Activated CD8-positive, alpha-beta T cell treated with anti-CD3 and anti-CD28 coated beads for 36 hours (primary cell): ENCODE measurements at regions not wholly inside any gene's neighbourhood (a gene's known extent, or its start where the extent isn't known, plus 50 kb on each side); places are given as distances from the start of the nearest gene placed in this dataset.
"Not testable (repeated sequence)": the region's sequence is repeated elsewhere in the genome, so short reads cannot be mapped to it uniquely, and the experiment has no call there.

ENCODE experiments used
- ATAC-seq: fragments of 200-7000 bp; cut with Tn5 transposase; one replicate; pipeline ENCODE4 v1.10.0; 2021; ENCODE audit warnings: mild to moderate bottlenecking, moderate library complexity
- CTCF ChIA-PET: fragments of 350-600 bp; sonication (Branson Sonifier 250); formaldehyde crosslinking; loops from one replicate; lab custom pipeline; 2021; ENCODE audit warnings: antibody characterized with exemption; lab: Charles Lee
- POLR2A ChIA-PET: fragments of 350-600 bp; sonication (Branson Sonifier 250); formaldehyde crosslinking; loops from one replicate; lab custom pipeline; 2021; ENCODE audit warnings: antibody characterized with exemption; lab: Charles Lee
- DNase-seq: peaks from one replicate; pipeline ENCODE4 v3.0.0-alpha.2; 2020
- H3K27ac Mint-ChIP-seq: one replicate; pipeline ENCODE4 v1.8.0; 2021; ENCODE audit warnings: mild to moderate bottlenecking, mixed read lengths
- H3K27me3 Mint-ChIP-seq: one replicate; pipeline ENCODE4 v1.8.0; 2021; ENCODE audit warnings: mixed read lengths
- H3K36me3 Mint-ChIP-seq: one replicate; pipeline ENCODE4 v1.8.0; 2021; ENCODE audit warnings: low read depth, mixed read lengths
- H3K4me1 Mint-ChIP-seq: one replicate; pipeline ENCODE4 v1.8.0; 2021; ENCODE audit warnings: low read depth, mixed read lengths
- H3K4me3 Mint-ChIP-seq: one replicate; pipeline ENCODE4 v1.8.0; 2021; ENCODE audit warnings: mild to moderate bottlenecking, moderate library complexity, mixed read lengths
- H3K9me3 Mint-ChIP-seq: one replicate; pipeline ENCODE4 v1.8.0; 2021; ENCODE audit warnings: mixed read lengths
- CTCF ChIP-seq: fragments of 200-600 bp; IDR thresholded peaks from one replicate; pipeline ENCODE4 v1.8.0; 2022; ENCODE audit warnings: antibody characterized with exemption, mild to moderate bottlenecking
- intact Hi-C: fragments of 100-400 bp; cut with micrococcal nuclease; formaldehyde crosslinking; loops from one replicate; pipeline ENCODE4 v1.10.0; 2022

GRCh38 chr2:77720115-77720514 lies 197.9 kb upstream of the LRRTM4 start:
- peaks cover 10% of the 10 kb centered on the region for H3K9me3 Mint-ChIP-seq
- POLR2A ChIA-PET: no interaction called here
- no peak overlapping the region for H3K27ac Mint-ChIP-seq
- no peaks in the 10 kb centered on the region for H3K4me1 Mint-ChIP-seq
- DNase-seq (no peak), ATAC-seq (no peak)
- H3K36me3 Mint-ChIP-seq: no peaks in the 10 kb centered on the region
- no peak overlapping the region for H3K4me3 Mint-ChIP-seq
- TF ChIP-seq CTCF: no peak
- H3K27me3 Mint-ChIP-seq: no peaks in the 10 kb centered on the region
- CTCF ChIA-PET: interaction anchor here (0.8 kb wide), 1 partner anchor 146 kb away, joined by 3 read pairs; no protein-coding TSS in a partner anchor
- intact Hi-C loops: no loop called here

- peaks cover 12% of the 10 kb centered on the region for H3K9me3 Mint-ChIP-seq
- ChIA-PET POLR2A (no interaction called here), CTCF (no interaction called here)
- no peak for TF ChIP-seq CTCF
- ATAC-seq: no peak
- no peak overlapping the region for H3K27ac Mint-ChIP-seq
- no peak overlapping the region for H3K4me3 Mint-ChIP-seq
- no peaks in the 10 kb centered on the region for H3K36me3 Mint-ChIP-seq
- intact Hi-C loops: no loop called here
- no peaks in the 10 kb centered on the region for H3K4me1 Mint-ChIP-seq
- DNase-seq: no peak
- H3K27me3 Mint-ChIP-seq: no peaks in the 10 kb centered on the region
Measured at GRCh38 chr2:77721593-77721992, 199.4 kb upstream of the LRRTM4 start.

DNA sequence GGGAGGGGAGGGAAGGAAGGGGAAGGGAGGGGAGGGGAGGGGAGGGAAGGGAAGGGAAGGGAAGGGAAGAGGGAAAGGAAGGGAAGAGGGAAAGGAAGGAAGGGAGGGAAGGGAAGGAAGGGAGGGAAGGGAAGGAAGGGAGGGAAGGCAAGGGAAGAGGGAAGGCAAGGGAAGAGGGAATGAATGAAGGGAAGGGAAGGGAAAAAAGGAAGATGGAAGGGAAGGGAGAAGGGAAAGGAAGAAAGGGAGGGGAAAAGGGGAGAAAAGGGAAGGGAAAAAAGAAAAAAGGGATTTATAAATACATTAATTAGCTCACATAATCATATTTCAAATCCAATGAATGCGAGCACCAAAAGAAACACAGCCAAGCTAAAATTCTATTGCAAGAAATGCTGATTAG lies 202.9 kb upstream of the LRRTM4 start:
- Mint-ChIP-seq H3K4me3 (no peak overlapping the region), H3K9me3 (peaks cover 12% of the 10 kb centered on the region), H3K4me1 (no peaks in the 10 kb centered on the region), H3K27ac (no peak overlapping the region), H3K36me3 (no peaks in the 10 kb centered on the region), H3K27me3 (no peaks in the 10 kb centered on the region)
- TF ChIP-seq CTCF: no peak
- ATAC-seq (no peak), DNase-seq (no peak)
- ChIA-PET CTCF (no interaction called here), POLR2A (interaction anchor here (0.6 kb wide), 1 partner anchor 81 kb away, joined by 3 read pairs; no protein-coding TSS in a partner anchor)
- intact Hi-C loops: no loop called here

DNA sequence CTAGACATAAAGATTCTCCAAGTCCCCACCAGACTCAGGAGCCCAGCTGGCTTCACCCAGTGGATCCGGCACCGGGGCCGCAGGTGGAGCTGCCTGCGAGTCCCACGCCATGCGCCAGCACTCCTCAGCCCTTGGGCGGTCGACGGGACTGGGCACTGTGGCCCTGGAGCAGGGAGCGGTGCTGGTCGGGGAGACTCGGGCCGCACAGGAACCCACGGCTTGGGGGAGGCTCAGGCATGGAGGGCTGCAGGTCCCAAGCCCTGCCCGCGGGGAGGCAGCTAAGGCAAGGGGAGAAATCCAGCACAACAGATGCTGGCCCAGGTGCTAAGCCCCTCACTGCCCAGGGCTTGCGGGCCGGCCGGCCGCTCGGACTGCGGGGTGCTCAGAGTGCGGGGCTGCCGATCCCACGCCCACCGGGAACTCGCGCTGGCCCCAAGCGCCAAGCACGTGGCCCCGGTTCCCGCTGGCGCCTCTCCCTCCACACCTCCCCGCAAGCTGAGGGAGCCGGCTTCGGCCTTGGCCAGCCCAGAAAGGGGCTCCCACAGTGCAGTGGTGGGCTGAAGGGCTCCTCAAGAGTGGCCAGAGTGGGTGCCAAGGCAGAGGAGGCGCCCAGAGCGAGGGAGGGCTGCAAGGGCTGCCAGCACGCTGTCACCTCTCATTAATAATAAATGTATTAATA lies 212.6 kb upstream of the LRRTM4 start:
- H3K4me3 Mint-ChIP-seq, intact Hi-C loops, DNase-seq, H3K4me1 Mint-ChIP-seq, ATAC-seq, H3K27ac Mint-ChIP-seq, POLR2A ChIA-PET, CTCF ChIA-PET, H3K27me3 Mint-ChIP-seq, H3K36me3 Mint-ChIP-seq: not testable (repeated sequence)
- peaks cover 16% of the 10 kb centered on the region for H3K9me3 Mint-ChIP-seq

GRCh38 chr2:77737236-77737635 lies 215.1 kb upstream of the LRRTM4 start:
- H3K36me3 Mint-ChIP-seq: no peaks in the 10 kb centered on the region
- CTCF ChIA-PET: no interaction called here
- ATAC-seq: no peak

More at GRCh38 chr2:77737236-77737635, 215.1 kb upstream of the LRRTM4 start:
- no peak for DNase-seq
- POLR2A ChIA-PET: no interaction called here
- TF ChIP-seq CTCF: no peak
- Mint-ChIP-seq H3K4me3 (no peak overlapping the region), H3K9me3 (peaks cover 12% of the 10 kb centered on the region), H3K27ac (no peak overlapping the region), H3K4me1 (no peaks in the 10 kb centered on the region), H3K27me3 (no peaks in the 10 kb centered on the region)
- intact Hi-C loops: no loop called here
